T-helper 1 cell treated with Interleukin-12 subunit alpha and Interleukin-12 subunit beta and Interleukin-4 antibody, amounts not matched to agents 30 μg/mL and 1 μg/mL, for 36 hours (primary cell): ENCODE measurements at regions not wholly inside any gene's neighbourhood (a gene's known extent, or its start where the extent isn't known, plus 50 kb on each side); places are given as distances from the start of the nearest gene placed in this dataset.
"Not testable (repeated sequence)": the region's sequence is repeated elsewhere in the genome, so short reads cannot be mapped to it uniquely, and the experiment has no call there.

ENCODE experiments used
- H3K27ac Mint-ChIP-seq: one replicate; pipeline ENCODE4 v1.8.0; 2021; ENCODE audit warnings: mild to moderate bottlenecking, mixed read lengths
- H3K27me3 Mint-ChIP-seq: one replicate; pipeline ENCODE4 v1.8.0; 2021; ENCODE audit warnings: low read depth, mixed read lengths
- H3K36me3 Mint-ChIP-seq: one replicate; pipeline ENCODE4 v1.8.0; 2021; ENCODE audit warnings: low read depth, mixed read lengths
- H3K4me1 Mint-ChIP-seq: one replicate; pipeline ENCODE4 v1.8.0; 2021; ENCODE audit warnings: low read depth, mixed read lengths
- H3K4me3 Mint-ChIP-seq: one replicate; pipeline ENCODE4 v1.8.0; 2021; ENCODE audit warnings: mild to moderate bottlenecking, moderate library complexity, mixed read lengths
- H3K9me3 Mint-ChIP-seq: one replicate; pipeline ENCODE4 v1.8.0; 2021; ENCODE audit warnings: mixed read lengths

- H3K27me3 Mint-ChIP-seq = no peaks in the 10 kb centered on the region
- no peaks in the 10 kb centered on the region for H3K4me1 Mint-ChIP-seq
- H3K9me3 Mint-ChIP-seq = peaks cover 10% of the 10 kb centered on the region
- H3K36me3 Mint-ChIP-seq = no peaks in the 10 kb centered on the region
- H3K4me3 Mint-ChIP-seq = no peak overlapping the region
- H3K27ac Mint-ChIP-seq = no peak overlapping the region
These were observed 675.8 kb downstream of the DOK5 start for GRCh38 chr20:55151171-55151570.

DNA sequence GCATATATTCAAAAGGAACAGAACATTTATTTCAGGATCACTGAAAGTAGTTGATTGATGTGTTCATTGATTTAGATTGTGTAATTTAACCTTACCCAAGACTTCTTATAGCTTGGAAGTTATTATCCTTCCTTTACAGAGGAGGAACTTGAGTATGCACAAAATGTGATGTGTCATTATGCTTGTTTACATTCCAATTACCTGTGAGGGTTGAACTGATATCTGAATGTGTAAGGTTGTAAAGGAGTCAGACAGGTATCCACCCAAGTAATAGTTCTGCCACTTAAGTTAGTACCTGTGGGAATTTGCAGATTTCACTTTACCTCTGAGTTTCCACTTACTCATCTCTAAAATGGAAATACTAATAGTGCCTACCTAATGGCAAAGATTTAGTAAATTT, 668.2 kb downstream of the DOK5 start:
- Mint-ChIP-seq H3K4me3 (no peak overlapping the region), H3K9me3 (peaks cover 6% of the 10 kb centered on the region), H3K27ac (no peak overlapping the region), H3K4me1 (no peaks in the 10 kb centered on the region), H3K27me3 (no peaks in the 10 kb centered on the region), H3K36me3 (no peaks in the 10 kb centered on the region)

GRCh38 chr20:55142932-55143331, 667.5 kb downstream of the DOK5 start:
- H3K27ac Mint-ChIP-seq = no peak overlapping the region

DNA sequence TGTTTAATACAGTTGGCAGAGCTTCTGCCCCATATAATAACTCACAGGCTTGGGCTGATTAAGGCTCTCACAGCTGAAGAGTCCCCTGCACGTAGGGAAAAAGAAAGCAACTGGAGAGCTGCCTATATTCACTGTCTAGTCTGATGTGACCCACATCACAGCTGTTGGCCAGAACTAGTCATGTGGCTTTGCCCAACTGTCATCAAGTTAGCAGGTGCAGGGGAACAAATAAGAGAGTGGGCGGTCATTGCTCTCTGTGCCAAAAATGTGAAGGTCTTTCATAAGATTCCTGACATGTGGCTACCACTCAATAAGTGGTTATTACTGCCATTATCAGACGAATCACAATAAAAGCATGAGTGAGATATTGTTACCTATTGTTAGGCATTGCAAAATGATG, 665.2 kb downstream of the DOK5 start:
- Mint-ChIP-seq H3K27me3 (no peaks in the 10 kb centered on the region), H3K36me3 (no peaks in the 10 kb centered on the region), H3K9me3 (peaks cover 6% of the 10 kb centered on the region), H3K4me3 (no peak overlapping the region), H3K27ac (no peak overlapping the region), H3K4me1 (no peaks in the 10 kb centered on the region)

More at GRCh38 chr20:55142932-55143331, 667.5 kb downstream of the DOK5 start:
- H3K27me3 Mint-ChIP-seq = no peaks in the 10 kb centered on the region
- H3K4me3 Mint-ChIP-seq = no peak overlapping the region
- H3K36me3 Mint-ChIP-seq = no peaks in the 10 kb centered on the region
- H3K9me3 Mint-ChIP-seq = peaks cover 6% of the 10 kb centered on the region
- no peaks in the 10 kb centered on the region for H3K4me1 Mint-ChIP-seq

DNA sequence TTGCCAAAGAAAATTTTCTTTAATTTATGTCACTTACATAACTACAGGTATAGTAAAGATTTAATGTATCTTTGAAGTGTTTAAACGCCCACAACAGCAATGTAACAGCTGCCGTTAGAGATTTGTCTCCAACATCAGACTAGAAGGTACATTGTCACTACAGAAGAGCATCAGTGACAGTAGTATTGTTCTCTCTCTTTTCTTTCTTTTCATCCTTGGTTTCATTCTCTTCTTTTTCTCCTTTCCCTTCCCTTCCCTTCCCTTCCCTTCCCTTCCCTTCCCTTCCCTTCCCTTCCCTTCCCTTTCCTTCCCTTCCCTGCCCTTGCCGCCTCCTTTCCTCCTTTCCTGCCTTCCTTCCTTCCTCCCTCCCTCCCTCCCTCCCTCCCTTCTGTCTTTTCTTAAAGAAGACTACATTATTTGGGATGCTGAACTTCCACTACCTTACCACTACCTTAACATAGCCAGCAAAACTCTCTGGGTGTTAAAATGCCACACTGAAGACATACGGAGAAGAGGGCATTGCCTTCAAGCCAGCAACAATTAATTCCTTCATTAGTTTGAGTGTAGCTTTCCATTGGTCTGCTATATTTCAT, 663.9 kb downstream of the DOK5 start:
- Mint-ChIP-seq H3K4me1 (no peaks in the 10 kb centered on the region), H3K27ac (no peak overlapping the region), H3K27me3 (no peaks in the 10 kb centered on the region), H3K36me3 (no peaks in the 10 kb centered on the region), H3K4me3 (no peak overlapping the region), H3K9me3 (no peaks in the 10 kb centered on the region)

GRCh38 chr20:55135923-55136322, 660.5 kb downstream of the DOK5 start:
- Mint-ChIP-seq H3K9me3 (no peaks in the 10 kb centered on the region), H3K4me3 (no peak overlapping the region), H3K27ac (no peak overlapping the region), H3K36me3 (no peaks in the 10 kb centered on the region), H3K4me1 (no peaks in the 10 kb centered on the region), H3K27me3 (no peaks in the 10 kb centered on the region)

DNA sequence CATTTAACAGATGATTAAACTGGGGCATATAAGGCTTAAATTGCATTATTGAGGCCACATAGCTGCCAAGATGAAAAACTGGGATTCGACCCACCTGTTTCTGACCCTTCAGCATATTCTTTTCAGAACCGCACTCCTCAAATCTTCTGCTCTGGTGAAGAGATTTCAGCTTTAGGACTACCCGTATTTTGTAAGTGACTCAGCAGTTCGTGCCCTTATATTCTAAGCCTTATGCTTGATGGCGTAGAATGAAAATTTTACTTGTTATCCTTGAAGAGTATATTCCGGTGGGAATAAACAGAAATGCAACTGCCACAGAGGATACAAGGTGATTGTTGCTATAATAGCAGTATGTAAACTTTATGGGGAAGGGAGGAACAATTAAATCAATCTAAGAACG, 657.1 kb downstream of the DOK5 start:
- H3K36me3 Mint-ChIP-seq = no peaks in the 10 kb centered on the region
- H3K27me3 Mint-ChIP-seq = no peaks in the 10 kb centered on the region
- no peak overlapping the region for H3K27ac Mint-ChIP-seq
- no peaks in the 10 kb centered on the region for H3K4me1 Mint-ChIP-seq
- no peak overlapping the region for H3K4me3 Mint-ChIP-seq
- H3K9me3 Mint-ChIP-seq = no peaks in the 10 kb centered on the region

DNA sequence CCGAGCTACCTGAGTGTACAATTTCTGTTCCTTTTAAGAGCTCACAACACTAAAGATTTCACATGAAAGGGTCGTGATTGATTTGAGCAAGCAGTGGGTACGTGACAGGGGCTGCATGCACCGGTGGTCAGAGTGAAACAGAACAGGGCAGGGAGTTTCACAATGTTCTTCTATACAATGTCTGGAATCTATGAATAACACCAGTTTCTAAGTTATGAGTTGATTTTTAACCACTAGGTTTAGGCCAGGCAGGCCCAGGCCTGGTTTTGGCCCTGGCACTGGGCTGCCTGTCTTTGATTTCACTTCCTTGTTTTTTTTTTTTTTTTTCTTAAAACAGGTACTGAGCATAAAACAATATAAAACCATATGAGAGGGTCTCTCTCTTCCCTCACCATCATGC, 642.2 kb downstream of the DOK5 start:
- not testable (repeated sequence) for H3K27ac Mint-ChIP-seq, H3K4me1 Mint-ChIP-seq, H3K36me3 Mint-ChIP-seq, H3K4me3 Mint-ChIP-seq, H3K9me3 Mint-ChIP-seq, H3K27me3 Mint-ChIP-seq

- no peaks in the 10 kb centered on the region for H3K36me3 Mint-ChIP-seq
These were observed 641.2 kb downstream of the DOK5 start for GRCh38 chr20:55116598-55116997.

DNA sequence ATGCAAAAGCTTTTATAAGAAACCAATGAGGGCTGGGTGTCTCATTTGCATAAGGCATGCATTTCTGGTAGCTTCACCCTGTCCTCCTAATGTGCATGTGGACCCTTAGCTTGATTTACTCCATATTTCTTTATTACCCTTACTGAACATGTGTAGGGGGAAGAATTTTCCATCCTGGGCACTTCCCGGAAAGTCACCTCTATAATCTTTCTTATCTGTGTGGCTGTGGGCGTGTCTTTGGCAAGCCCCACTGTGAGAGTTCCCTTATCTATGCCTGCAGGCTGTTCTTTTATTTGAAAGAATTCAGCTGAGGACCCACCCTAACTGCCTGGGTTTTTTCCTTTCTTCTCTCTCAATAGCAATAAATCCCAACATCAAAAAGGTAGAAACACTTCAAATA, 627.8 kb downstream of the DOK5 start:
- H3K4me3 Mint-ChIP-seq = no peak overlapping the region
- no peak overlapping the region for H3K27ac Mint-ChIP-seq
- H3K9me3 Mint-ChIP-seq = peaks cover 21% of the 10 kb centered on the region
- no peaks in the 10 kb centered on the region for H3K4me1 Mint-ChIP-seq
- no peaks in the 10 kb centered on the region for H3K36me3 Mint-ChIP-seq
- no peaks in the 10 kb centered on the region for H3K27me3 Mint-ChIP-seq

More at GRCh38 chr20:55116598-55116997, 641.2 kb downstream of the DOK5 start:
- Mint-ChIP-seq H3K4me3 (no peak overlapping the region), H3K4me1 (no peaks in the 10 kb centered on the region), H3K27ac (no peak overlapping the region), H3K27me3 (no peaks in the 10 kb centered on the region), H3K9me3 (peaks cover 3% of the 10 kb centered on the region)

GRCh38 chr20:55099251-55099650, 623.9 kb downstream of the DOK5 start:
- H3K27me3 Mint-ChIP-seq = no peaks in the 10 kb centered on the region
- no peaks in the 10 kb centered on the region for H3K4me1 Mint-ChIP-seq
- no peaks in the 10 kb centered on the region for H3K36me3 Mint-ChIP-seq
- H3K27ac Mint-ChIP-seq = no peak overlapping the region
- peaks cover 12% of the 10 kb centered on the region for H3K9me3 Mint-ChIP-seq
- H3K4me3 Mint-ChIP-seq = no peak overlapping the region

DNA sequence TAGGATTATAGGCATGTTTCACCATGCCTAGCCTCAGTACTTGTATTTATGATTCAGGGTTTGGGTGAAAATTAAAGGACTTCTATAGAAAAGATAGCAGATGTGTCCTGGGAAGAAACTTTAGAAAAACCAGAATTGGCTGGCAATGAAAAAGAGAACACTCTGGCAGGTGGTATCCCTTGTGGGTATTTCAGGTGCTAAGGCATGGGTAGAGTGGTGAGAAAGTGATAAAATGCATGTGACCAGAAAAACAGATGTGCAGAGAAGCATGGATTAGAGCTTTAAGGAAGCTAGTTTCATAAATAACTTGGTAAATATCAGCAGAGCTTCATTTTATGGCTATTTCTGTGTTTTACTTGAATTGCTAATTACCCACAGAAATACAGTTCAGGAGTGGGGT, 622.2 kb downstream of the DOK5 start:
- no peaks in the 10 kb centered on the region for H3K36me3 Mint-ChIP-seq
- peaks cover 21% of the 10 kb centered on the region for H3K9me3 Mint-ChIP-seq
- H3K4me3 Mint-ChIP-seq = no peak overlapping the region

DNA sequence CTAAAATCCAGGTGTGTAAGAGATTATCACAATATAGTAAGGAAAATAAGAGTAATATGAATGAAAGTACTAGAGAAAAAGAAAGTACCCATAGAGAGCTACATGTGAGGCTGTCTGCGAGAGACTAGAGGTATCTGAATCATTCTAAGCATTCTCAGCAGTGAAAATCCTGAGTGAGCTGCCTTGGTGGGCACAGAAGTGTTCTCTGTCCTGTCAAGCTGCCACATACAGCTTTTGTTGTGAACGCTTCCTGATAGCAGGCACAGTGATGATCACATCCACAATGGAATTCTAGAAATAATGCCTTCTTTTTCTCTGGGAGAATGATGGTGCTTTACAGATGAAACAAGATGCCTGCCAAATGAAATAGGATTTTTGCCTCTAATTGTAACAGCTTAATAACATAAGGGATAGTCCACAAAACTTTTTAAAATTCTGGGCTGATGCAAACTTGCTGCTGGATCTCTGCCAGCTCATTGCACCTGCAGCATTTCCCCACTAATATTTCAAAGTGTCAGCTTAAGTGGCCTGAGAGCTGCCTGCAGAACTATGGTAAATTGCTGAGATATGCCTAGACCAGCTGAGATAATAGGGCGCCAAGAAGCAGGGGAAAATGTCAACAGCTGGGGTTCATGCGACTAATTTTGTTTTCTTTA, 620.5 kb downstream of the DOK5 start:
- Mint-ChIP-seq H3K4me1 (no peaks in the 10 kb centered on the region), H3K36me3 (no peaks in the 10 kb centered on the region), H3K4me3 (no peak overlapping the region), H3K9me3 (peaks cover 13% of the 10 kb centered on the region), H3K27me3 (no peaks in the 10 kb centered on the region), H3K27ac (no peak overlapping the region)

More for the DNA sequence above, 622.2 kb downstream of the DOK5 start:
- Mint-ChIP-seq H3K27me3 (no peaks in the 10 kb centered on the region), H3K4me1 (no peaks in the 10 kb centered on the region), H3K27ac (no peak overlapping the region)

DNA sequence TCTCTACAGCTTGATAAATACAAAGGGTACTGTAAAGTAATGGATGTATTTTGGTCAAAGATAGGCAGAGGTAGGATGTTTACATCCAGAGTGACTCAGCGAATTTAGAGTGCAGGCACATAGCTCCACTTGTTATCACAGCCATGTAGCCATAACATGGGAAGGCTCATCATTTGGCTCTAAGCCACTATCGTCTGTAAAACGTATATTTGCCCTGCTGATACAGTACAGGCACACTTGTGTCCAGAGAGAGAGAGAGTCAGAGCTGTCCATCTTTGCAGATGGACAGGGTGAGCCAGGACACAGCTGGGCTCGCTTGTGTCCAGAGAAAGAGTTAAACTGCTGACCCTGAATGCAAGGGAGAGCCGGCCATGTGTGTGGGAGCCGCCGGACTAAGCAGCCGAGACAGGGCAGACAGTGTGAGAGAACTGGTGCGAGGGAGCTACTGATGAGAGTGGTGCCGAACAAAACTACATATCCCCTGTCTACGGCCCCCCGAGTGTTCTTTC, 619.0 kb downstream of the DOK5 start:
- Mint-ChIP-seq H3K4me1 (no peaks in the 10 kb centered on the region), H3K4me3 (no peak overlapping the region), H3K9me3 (peaks cover 19% of the 10 kb centered on the region), H3K27ac (no peak overlapping the region), H3K27me3 (no peaks in the 10 kb centered on the region), H3K36me3 (no peaks in the 10 kb centered on the region)

- H3K27me3 Mint-ChIP-seq = no peaks in the 10 kb centered on the region
- H3K27ac Mint-ChIP-seq = no peak overlapping the region
- H3K4me3 Mint-ChIP-seq = no peak overlapping the region
- no peaks in the 10 kb centered on the region for H3K4me1 Mint-ChIP-seq
- no peaks in the 10 kb centered on the region for H3K36me3 Mint-ChIP-seq
- H3K9me3 Mint-ChIP-seq = peaks cover 27% of the 10 kb centered on the region
These were observed 614.9 kb downstream of the DOK5 start for GRCh38 chr20:55090286-55090685.
